ENCODE measurements at regions not wholly inside any gene's neighbourhood (a gene's known extent, or its start where the extent isn't known, plus 50 kb on each side); places are given as distances from the start of the nearest gene placed in this dataset.

DNA sequence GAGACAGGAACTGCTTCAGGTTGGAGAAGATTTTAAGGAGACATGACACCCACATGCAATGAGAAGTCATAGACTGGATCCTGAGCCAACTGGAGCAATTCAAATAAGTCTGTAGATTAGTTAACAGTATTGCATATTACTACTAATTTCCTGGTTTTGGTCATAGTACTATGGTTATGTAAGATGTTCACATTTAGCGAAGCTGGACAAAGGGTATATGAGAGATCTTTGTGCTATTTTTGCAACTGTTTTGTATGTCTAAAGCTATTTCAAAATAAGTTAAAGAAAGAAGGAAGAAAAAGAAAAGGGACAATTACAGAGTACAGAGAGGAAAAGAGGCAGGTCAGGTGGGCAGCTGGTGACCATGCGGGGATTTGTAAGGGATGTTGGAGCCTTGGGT is 116.5 kb upstream of the SVIL start:
- Histone ChIP-seq H3K4me3 (ENCODE audit: low read depth, low read length) (no peak overlapping the region), H3K27me3 (ENCODE audit: control insufficient read depth, insufficient read depth, low read length) (no peaks in the 10 kb centered on the region), H3K27ac (ENCODE audit: low read depth, low read length) (no peak overlapping the region), H3K9me3 (ENCODE audit: control insufficient read depth, insufficient read depth, low read depth, low read length) (no peaks in the 10 kb centered on the region), H3K4me1 (ENCODE audit: control insufficient read depth, insufficient read depth, low read length) (peaks cover 17% of the 10 kb centered on the region), H3K36me3 (ENCODE audit: control insufficient read depth, insufficient read depth, low read length) (no peaks in the 10 kb centered on the region), H3K9ac (ENCODE audit: low read length) (no peak overlapping the region)

DNA sequence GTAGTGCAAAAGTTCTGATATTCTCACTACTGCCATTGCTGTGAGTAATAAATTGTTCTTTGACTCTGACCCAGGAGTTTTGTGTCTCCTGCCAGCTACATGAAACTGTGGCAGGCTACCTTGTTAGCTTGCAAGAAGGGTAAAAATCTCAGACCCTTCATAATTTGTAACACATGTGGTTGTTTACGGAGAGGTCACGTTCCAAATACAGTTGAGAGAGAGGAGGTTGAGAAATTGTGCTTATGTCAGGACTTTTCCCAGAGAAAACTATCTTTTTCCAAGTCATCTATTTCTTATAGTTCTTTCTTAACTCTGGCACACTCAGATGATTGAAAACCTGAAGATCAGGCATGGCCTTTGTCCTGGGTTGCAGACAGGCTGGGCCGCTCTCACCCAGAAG is 114.4 kb upstream of the SVIL start:
- no peaks in the 10 kb centered on the region for H3K9me3 ChIP-seq (ENCODE audit: control insufficient read depth, insufficient read depth, low read depth, low read length)
- no peak overlapping the region for H3K27ac ChIP-seq (ENCODE audit: low read depth, low read length)
- no peak overlapping the region for H3K4me3 ChIP-seq (ENCODE audit: low read depth, low read length)
- H3K9ac ChIP-seq (ENCODE audit: low read length): no peak overlapping the region
- H3K36me3 ChIP-seq (ENCODE audit: control insufficient read depth, insufficient read depth, low read length): no peaks in the 10 kb centered on the region
- no peaks in the 10 kb centered on the region for H3K27me3 ChIP-seq (ENCODE audit: control insufficient read depth, insufficient read depth, low read length)
- H3K4me1 ChIP-seq (ENCODE audit: control insufficient read depth, insufficient read depth, low read length): peaks cover 6% of the 10 kb centered on the region

DNA sequence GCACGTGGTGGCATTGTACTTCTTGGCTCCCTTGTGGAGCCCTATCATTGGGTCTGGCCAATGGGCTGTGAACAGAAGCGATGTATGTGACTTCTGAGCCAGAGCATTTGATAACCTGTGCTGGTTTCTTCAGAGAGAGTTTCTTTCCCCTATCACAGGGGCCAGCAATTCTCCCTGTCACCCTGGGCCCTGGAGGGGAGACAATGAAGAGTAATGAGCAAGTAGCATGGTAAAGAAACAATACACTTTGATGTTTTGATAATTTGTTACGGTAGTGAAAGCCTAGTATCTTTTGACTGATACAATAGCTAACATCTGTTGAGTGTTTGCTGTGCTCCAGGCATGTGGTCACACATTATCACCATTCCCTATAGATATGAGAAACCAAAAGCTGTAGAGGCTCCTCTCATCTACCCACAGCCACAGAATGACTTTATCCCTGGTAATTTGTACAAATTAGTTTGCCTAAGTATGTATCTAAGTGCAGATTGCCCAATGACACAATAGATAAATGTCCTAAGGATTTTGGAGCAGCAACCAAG is 113.4 kb upstream of the SVIL start:
- Histone ChIP-seq H3K4me1 (ENCODE audit: control insufficient read depth, insufficient read depth, low read length) (peaks cover 3% of the 10 kb centered on the region; the same call in 1 of the 2 replicates), H3K4me3 (ENCODE audit: low read depth, low read length) (no peak overlapping the region), H3K27me3 (ENCODE audit: control insufficient read depth, insufficient read depth, low read length) (no peaks in the 10 kb centered on the region), H3K36me3 (ENCODE audit: control insufficient read depth, insufficient read depth, low read length) (no peaks in the 10 kb centered on the region), H3K9ac (ENCODE audit: low read length) (no peak overlapping the region), H3K9me3 (ENCODE audit: control insufficient read depth, insufficient read depth, low read depth, low read length) (no peaks in the 10 kb centered on the region), H3K27ac (ENCODE audit: low read depth, low read length) (no peak overlapping the region)

DNA sequence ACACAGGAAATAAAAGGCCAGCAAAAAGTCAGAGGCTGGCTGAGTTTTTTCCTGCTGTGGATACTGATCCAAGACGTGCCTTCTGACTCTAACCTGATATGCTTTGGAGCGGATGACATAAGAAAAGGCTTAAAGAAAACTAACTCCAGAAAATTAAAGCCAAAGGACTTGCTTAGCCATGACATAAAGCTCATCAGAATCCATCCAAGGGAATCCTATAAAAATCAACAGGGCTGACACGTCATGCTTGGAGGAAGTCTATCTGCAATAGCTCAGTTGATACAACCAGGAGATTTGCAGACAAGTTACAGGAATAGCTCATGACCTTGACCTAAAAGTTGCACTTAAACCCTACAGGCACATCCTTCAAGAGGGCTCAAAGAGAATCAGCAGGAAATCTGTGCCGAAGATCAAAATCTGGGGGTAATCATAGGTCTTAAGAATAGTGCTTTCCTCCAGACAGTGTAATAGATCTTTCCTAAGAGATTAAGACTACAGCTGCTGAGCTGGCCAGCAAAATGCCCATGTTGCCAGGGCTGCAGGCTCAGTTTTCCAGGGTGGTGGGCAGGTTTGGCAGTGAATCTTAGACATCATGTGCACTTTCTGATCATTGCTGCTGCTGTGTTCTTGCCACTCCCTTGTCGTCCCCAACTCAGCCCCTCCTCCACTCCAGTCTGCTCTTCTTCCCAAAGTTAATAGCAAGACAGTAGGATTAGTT is 111.5 kb upstream of the SVIL start:
- Histone ChIP-seq H3K27ac (ENCODE audit: low read depth, low read length) (no peak overlapping the region), H3K27me3 (ENCODE audit: control insufficient read depth, insufficient read depth, low read length) (no peaks in the 10 kb centered on the region), H3K36me3 (ENCODE audit: control insufficient read depth, insufficient read depth, low read length) (no peaks in the 10 kb centered on the region)

DNA sequence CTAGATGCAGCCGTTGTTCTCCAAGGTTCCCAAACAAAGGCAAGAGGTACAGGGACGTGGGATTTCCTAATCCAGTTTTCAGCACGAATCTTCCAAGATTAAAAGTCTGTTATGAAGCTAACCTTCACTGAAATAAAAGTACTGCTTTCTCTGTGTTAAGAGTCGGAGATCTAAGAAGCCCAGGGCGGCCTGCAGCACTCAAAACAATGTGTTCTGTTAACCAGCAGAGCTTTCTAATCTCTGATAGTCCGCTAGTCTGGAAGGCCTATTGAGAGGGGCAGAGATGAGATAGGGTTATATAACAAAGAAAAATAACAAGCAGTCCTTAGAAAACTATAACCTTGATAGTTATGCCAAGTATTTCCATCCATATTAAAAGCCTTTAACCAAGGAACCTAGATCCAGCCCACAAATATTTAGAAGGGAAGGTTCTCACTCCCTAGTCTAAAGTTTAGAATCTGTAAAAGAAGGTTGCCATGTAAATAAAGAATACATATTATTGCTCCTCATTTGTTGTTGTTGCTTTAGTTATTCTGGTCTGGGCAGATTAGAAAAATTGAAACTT is 106.3 kb upstream of the SVIL start:
- H3K27ac ChIP-seq (ENCODE audit: low read depth, low read length): no peak overlapping the region
- no peak overlapping the region for H3K4me3 ChIP-seq (ENCODE audit: low read depth, low read length)
- peaks cover 10% of the 10 kb centered on the region for H3K27me3 ChIP-seq (ENCODE audit: control insufficient read depth, insufficient read depth, low read length)
- no peaks in the 10 kb centered on the region for H3K9me3 ChIP-seq (ENCODE audit: control insufficient read depth, insufficient read depth, low read depth, low read length)
- no peaks in the 10 kb centered on the region for H3K36me3 ChIP-seq (ENCODE audit: control insufficient read depth, insufficient read depth, low read length)
- no peak overlapping the region for H3K9ac ChIP-seq (ENCODE audit: low read length)
- H3K4me1 ChIP-seq (ENCODE audit: control insufficient read depth, insufficient read depth, low read length): peaks cover 8% of the 10 kb centered on the region; the same call in 1 of the 2 replicates

More for the DNA sequence above, 111.5 kb upstream of the SVIL start:
- Histone ChIP-seq H3K9me3 (ENCODE audit: control insufficient read depth, insufficient read depth, low read depth, low read length) (no peaks in the 10 kb centered on the region), H3K9ac (ENCODE audit: low read length) (no peak overlapping the region), H3K4me3 (ENCODE audit: low read depth, low read length) (no peak overlapping the region), H3K4me1 (ENCODE audit: control insufficient read depth, insufficient read depth, low read length) (peaks cover 3% of the 10 kb centered on the region; the same call in 1 of the 2 replicates)

DNA sequence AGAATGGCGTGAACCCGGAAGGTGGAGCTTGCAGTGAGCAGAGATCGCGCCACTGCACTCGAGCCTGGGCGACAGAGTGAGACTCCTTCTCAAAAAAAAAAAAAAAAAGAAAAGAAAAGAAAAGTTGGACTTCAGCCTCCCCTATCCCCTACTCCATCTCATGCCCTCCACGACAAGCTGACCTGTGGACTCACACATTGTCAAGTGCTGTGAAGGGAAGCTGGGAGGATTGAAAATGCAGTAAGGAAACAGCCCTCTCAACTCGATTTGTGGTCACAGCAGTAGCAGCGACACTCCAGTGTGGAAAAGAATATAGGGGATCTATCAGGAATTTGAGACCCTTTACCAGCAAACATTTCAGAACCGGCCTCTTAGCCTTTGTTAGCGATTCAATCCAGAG is 103.6 kb upstream of the SVIL start:
- Histone ChIP-seq H3K9me3 (ENCODE audit: control insufficient read depth, insufficient read depth, low read depth, low read length) (no peaks in the 10 kb centered on the region), H3K4me3 (ENCODE audit: low read depth, low read length) (no peak overlapping the region), H3K36me3 (ENCODE audit: control insufficient read depth, insufficient read depth, low read length) (no peaks in the 10 kb centered on the region), H3K4me1 (ENCODE audit: control insufficient read depth, insufficient read depth, low read length) (peaks cover 22% of the 10 kb centered on the region), H3K9ac (ENCODE audit: low read length) (no peak overlapping the region), H3K27ac (ENCODE audit: low read depth, low read length) (no peak overlapping the region), H3K27me3 (ENCODE audit: control insufficient read depth, insufficient read depth, low read length) (peaks cover 26% of the 10 kb centered on the region)

DNA sequence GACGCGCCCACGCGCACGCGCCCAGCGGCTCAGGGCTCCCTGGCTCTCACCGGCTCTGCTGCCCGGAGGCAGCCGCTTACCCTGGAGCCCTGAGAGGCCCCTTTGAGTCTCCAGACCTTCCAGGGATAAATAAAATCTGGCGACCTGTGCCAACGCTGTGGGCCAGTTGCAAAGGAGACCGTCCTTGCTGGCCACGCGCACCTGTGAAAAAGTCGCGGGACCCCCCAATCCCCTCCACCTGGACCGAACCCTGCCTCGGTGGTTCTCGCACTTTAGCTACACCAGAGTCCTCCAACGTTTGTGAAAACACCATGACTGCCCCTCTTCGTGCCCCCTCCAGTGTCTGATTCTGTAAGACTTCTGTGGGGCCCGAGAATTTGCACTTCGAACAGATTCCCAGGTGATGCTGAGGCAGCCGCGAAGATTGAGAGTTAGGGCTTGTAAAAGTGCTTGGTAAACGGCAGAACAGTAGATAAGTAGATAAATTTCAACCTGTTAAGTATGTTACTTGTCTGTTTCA is 102.4 kb upstream of the SVIL start:
- H3K4me3 ChIP-seq (ENCODE audit: low read depth, low read length): peak overlapping the region; percentile 87
- H3K36me3 ChIP-seq (ENCODE audit: control insufficient read depth, insufficient read depth, low read length): no peaks in the 10 kb centered on the region
- H3K9me3 ChIP-seq (ENCODE audit: control insufficient read depth, insufficient read depth, low read depth, low read length): no peaks in the 10 kb centered on the region
- H3K9ac ChIP-seq (ENCODE audit: low read length): no peak overlapping the region
- no peak overlapping the region for H3K27ac ChIP-seq (ENCODE audit: low read depth, low read length)
- peaks cover 26% of the 10 kb centered on the region for H3K27me3 ChIP-seq (ENCODE audit: control insufficient read depth, insufficient read depth, low read length)
- H3K4me1 ChIP-seq (ENCODE audit: control insufficient read depth, insufficient read depth, low read length): peaks cover 26% of the 10 kb centered on the region

DNA sequence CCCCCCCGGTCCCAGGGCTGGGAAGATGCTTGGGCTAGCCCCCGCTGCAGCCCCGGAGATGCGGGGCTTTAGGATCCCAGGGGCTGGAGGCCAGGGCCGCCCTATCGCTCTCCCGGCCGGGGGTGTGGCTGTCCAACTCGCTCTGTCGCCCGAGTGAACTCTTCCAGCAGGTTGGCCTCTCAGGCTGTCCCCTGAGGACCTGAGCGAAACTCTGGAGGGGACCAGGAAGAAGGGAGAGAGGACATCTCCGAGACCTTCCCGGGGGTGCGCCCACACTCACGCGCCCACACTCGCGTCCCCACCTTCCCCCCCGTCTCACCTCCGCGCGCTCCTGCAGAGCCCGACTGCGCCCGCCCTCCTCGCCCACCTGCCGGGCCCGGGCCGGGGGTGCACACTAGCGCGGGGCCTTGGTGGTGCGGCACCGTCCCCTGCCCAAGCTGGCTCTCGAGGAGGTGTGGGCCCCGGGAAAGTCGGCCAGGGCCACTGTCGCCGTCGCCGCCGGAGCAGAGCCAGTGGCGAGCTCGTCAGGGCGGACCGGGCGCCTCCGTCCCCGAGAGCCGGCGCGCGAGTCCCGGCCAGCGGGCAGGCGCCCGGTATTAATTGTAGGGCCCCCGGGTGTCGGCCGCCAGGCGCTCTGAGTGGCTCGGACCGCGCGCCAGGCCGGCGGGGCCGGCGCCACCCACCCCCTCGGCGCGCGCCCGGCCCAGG is 101.7 kb upstream of the SVIL start:
- Histone ChIP-seq H3K9ac (ENCODE audit: low read length) (peak overlapping the region; percentile 82), H3K27ac (ENCODE audit: low read depth, low read length) (peak overlapping the region; percentile 18; the same call in 1 of the 2 replicates), H3K4me3 (ENCODE audit: low read depth, low read length) (peak overlapping the region; percentile 87), H3K4me1 (ENCODE audit: control insufficient read depth, insufficient read depth, low read length) (peaks cover 30% of the 10 kb centered on the region), H3K9me3 (ENCODE audit: control insufficient read depth, insufficient read depth, low read depth, low read length) (no peaks in the 10 kb centered on the region), H3K27me3 (ENCODE audit: control insufficient read depth, insufficient read depth, low read length) (peaks cover 26% of the 10 kb centered on the region), H3K36me3 (ENCODE audit: control insufficient read depth, insufficient read depth, low read length) (no peaks in the 10 kb centered on the region)

DNA sequence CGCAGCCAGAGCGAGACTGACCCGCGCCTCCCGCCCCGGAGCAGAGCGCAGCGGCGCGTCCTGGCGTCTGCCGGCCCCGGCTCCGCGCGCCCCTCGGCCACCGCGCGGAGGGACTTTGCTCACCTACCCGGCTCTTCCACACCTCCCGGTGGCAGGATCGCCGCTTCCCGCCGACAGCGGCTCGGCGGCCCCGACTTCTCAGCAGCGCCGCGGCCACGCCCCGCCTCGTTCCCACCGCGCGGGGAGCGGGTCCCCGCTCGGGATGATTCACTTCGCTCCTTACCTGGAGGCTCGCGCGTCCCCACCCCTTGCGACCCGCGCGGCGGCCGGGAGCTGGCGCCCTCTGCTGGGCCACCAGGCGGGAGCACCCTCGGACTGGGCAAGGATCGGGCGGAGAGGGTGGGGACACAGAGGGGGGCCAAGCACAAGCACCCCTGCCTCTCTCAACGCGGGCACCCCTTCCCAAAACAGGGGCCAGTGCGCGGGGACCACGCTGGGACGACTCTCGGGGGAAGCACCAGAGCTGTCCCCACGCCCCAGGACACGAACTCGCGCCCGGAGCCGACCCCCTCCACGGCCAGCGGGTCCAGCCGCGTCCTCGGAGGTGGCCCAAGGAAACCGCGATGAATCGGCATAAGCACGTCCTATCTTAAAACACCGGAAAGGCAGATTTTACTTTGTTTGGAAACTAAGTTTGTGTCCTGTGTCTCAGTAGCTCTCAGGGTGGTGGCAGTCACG is 101.0 kb upstream of the SVIL start:
- Histone ChIP-seq H3K36me3 (ENCODE audit: control insufficient read depth, insufficient read depth, low read length) (no peaks in the 10 kb centered on the region), H3K9me3 (ENCODE audit: control insufficient read depth, insufficient read depth, low read depth, low read length) (no peaks in the 10 kb centered on the region), H3K27me3 (ENCODE audit: control insufficient read depth, insufficient read depth, low read length) (peaks cover 26% of the 10 kb centered on the region), H3K4me1 (ENCODE audit: control insufficient read depth, insufficient read depth, low read length) (peaks cover 35% of the 10 kb centered on the region), H3K27ac (ENCODE audit: low read depth, low read length) (peak overlapping the region; percentile 18; the same call in 1 of the 2 replicates), H3K9ac (ENCODE audit: low read length) (peak overlapping the region; percentile 82), H3K4me3 (ENCODE audit: low read depth, low read length) (peak overlapping the region; percentile 87)

DNA sequence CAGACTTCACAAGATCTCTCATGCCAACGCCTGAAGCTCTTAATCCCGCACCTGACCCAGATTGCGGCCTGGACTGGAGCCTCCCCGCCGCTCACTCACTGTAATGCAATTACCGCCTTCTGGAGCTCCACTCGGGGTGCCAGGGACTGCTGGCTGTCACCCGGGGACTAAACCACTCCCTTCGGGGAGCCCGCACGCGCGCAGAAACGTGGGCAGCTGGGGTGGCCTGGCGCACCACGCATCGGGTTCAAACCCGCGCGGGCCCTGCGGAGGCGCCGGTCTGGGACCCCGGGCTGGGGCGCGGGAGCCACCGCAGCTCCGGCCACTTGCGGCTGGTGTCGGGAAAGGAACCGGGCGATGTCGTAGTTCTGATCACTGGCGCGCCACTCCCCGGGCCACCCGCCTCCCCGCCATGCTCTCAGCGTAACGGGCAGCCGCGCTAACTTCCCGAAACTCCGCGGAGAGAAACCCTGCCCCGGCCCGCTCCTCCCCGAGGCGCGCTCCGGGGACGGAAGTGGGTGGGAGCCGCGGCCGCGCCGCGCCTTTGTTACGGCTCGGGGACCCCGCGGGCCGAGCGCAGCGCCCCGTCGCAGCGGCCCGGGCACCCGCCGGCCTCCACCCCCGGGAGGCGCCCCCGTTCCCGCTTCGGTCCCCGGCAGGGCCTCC is 100.3 kb upstream of the SVIL start:
- Histone ChIP-seq H3K27me3 (ENCODE audit: control insufficient read depth, insufficient read depth, low read length) (peaks cover 26% of the 10 kb centered on the region), H3K4me1 (ENCODE audit: control insufficient read depth, insufficient read depth, low read length) (peaks cover 39% of the 10 kb centered on the region), H3K36me3 (ENCODE audit: control insufficient read depth, insufficient read depth, low read length) (no peaks in the 10 kb centered on the region), H3K9me3 (ENCODE audit: control insufficient read depth, insufficient read depth, low read depth, low read length) (no peaks in the 10 kb centered on the region), H3K27ac (ENCODE audit: low read depth, low read length) (no peak overlapping the region; the same call in 1 of the 2 replicates), H3K4me3 (ENCODE audit: low read depth, low read length) (peak overlapping the region; percentile 87), H3K9ac (ENCODE audit: low read length) (peak overlapping the region; percentile 82)

Measured in HUES6 (cell line).